GM21526 (cell line): ENCODE measurements at regions not wholly inside any gene's neighbourhood (a gene's known extent, or its start where the extent isn't known, plus 50 kb on each side); places are given as distances from the start of the nearest gene placed in this dataset.
"Not testable (repeated sequence)": the region's sequence is repeated elsewhere in the genome, so short reads cannot be mapped to it uniquely, and the experiment has no call there.

Source experiments
- ATAC-seq: cut with Tn5 transposase; IDR thresholded peaks from one replicate; pipeline ENCODE4 v1.9.1; 2021; ENCODE audit warnings: moderate library complexity; ENCODE audit not compliant: unreplicated experiment, low FRiP score

GRCh38 chr13:95387733-95388207 lies 86.5 kb upstream of the ABCC4 start:
- no peak for ATAC-seq

- no peak for ATAC-seq
Measured at GRCh38 chr13:95388420-95389079, 87.3 kb upstream of the ABCC4 start.

GRCh38 chr13:95391362-95391761 lies 90.1 kb upstream of the ABCC4 start:
- ATAC-seq: no peak

- no peak for ATAC-seq
Measured at GRCh38 chr13:95391785-95392184, 90.5 kb upstream of the ABCC4 start.

- ATAC-seq: no peak
Measured at GRCh38 chr13:95392597-95392996, 91.3 kb upstream of the ABCC4 start.

GRCh38 chr13:95403349-95404140 lies 102.3 kb upstream of the ABCC4 start:
- peak; percentile 19 for ATAC-seq

GRCh38 chr13:95404141-95404882 lies 103.1 kb upstream of the ABCC4 start:
- ATAC-seq: peak; percentile 93

GRCh38 chr13:95406176-95406575 lies 104.9 kb upstream of the ABCC4 start:
- ATAC-seq: no peak

GRCh38 chr13:95411428-95412040 lies 110.3 kb upstream of the ABCC4 start:
- ATAC-seq: no peak

GRCh38 chr13:95418946-95419345 lies 117.7 kb upstream of the ABCC4 start:
- ATAC-seq: no peak

- peak; percentile 56 for ATAC-seq
Measured at GRCh38 chr13:95420501-95420900, 119.2 kb upstream of the ABCC4 start.

- ATAC-seq: no peak
Measured at GRCh38 chr13:95426631-95427030, 125.4 kb upstream of the ABCC4 start.

- not testable (repeated sequence) for ATAC-seq
Measured at GRCh38 chr13:95430525-95430924, 122.0 kb upstream of the CLDN10 start.

- no peak for ATAC-seq
Measured at GRCh38 chr13:95432141-95432540, 120.4 kb upstream of the CLDN10 start.

GRCh38 chr13:95433537-95433936 lies 119.0 kb upstream of the CLDN10 start:
- ATAC-seq: no peak

GRCh38 chr13:95434111-95434510 lies 118.4 kb upstream of the CLDN10 start:
- no peak for ATAC-seq

GRCh38 chr13:95437561-95437960 lies 115.0 kb upstream of the CLDN10 start:
- no peak for ATAC-seq

- no peak for ATAC-seq
Measured at GRCh38 chr13:95438297-95438696, 114.2 kb upstream of the CLDN10 start.

GRCh38 chr13:95440441-95441088 lies 112.0 kb upstream of the CLDN10 start:
- ATAC-seq: no peak

- no peak for ATAC-seq
Measured at GRCh38 chr13:95441326-95441725, 111.2 kb upstream of the CLDN10 start.
